Muscle layer of duodenum (tissue), 2 donors: ENCODE measurements at regions not wholly inside any gene's neighbourhood (a gene's known extent, or its start where the extent isn't known, plus 50 kb on each side); places are given as distances from the start of the nearest gene placed in this dataset.

Experiments used
- H3K27ac ChIP-seq: one replicate; pipeline ENCODE4 v1.7.0; 2013; ENCODE audit warnings: mild to moderate bottlenecking, low read length
- H3K27me3 ChIP-seq: one replicate; pipeline ENCODE4 v1.7.0; 2013; ENCODE audit warnings: low read depth, mild to moderate bottlenecking, control low read depth, low read length
- H3K36me3 ChIP-seq, 2 donors: one replicate each; pipeline ENCODE4 v1.7.0; 2013; ENCODE audit warnings: low read length in 2 of 2, control low read depth in 1 of 2, mild to moderate bottlenecking in 1 of 2; ENCODE audit not compliant: insufficient read depth in 2 of 2, control insufficient read depth in 1 of 2
- H3K4me1 ChIP-seq, 2 donors: one replicate each; pipeline ENCODE4 v1.7.0; 2013; ENCODE audit warnings: low read length in 2 of 2, mild to moderate bottlenecking in 2 of 2, control low read depth in 1 of 2, moderate library complexity in 1 of 2; ENCODE audit not compliant: insufficient read depth in 2 of 2, control insufficient read depth in 1 of 2
- H3K4me3 ChIP-seq, 2 donors: one replicate each; pipeline ENCODE4 v1.7.0; 2013; ENCODE audit warnings: low read length in 2 of 2, low read depth in 1 of 2, mild to moderate bottlenecking in 1 of 2
- H3K9me3 ChIP-seq, 2 donors: one replicate each; pipeline ENCODE4 v1.7.0; 2013; ENCODE audit warnings: low read length in 2 of 2, control low read depth in 1 of 2, mild to moderate bottlenecking in 1 of 2; ENCODE audit not compliant: control insufficient read depth in 1 of 2
- donor health status: healthy.

- no peak overlapping the region for H3K4me3 ChIP-seq
- H3K36me3 ChIP-seq: no peaks in the 10 kb centered on the region
- no peaks in the 10 kb centered on the region for H3K4me1 ChIP-seq
- H3K9me3 ChIP-seq: no peaks in the 10 kb centered on the region
- H3K27me3 ChIP-seq: no peaks in the 10 kb centered on the region
- no peak overlapping the region for H3K27ac ChIP-seq
These were observed 424.4 kb downstream of the GLRX3 start for GRCh38 chr10:130560573-130560972.

GRCh38 chr10:130561681-130562080 lies 425.5 kb downstream of the GLRX3 start:
- Histone ChIP-seq H3K27ac (no peak overlapping the region), H3K4me1 (no peaks in the 10 kb centered on the region), H3K9me3 (no peaks in the 10 kb centered on the region), H3K27me3 (no peaks in the 10 kb centered on the region), H3K36me3 (no peaks in the 10 kb centered on the region), H3K4me3 (no peak overlapping the region)

GRCh38 chr10:130567011-130567410 lies 430.8 kb downstream of the GLRX3 start:
- Histone ChIP-seq H3K27ac (no peak overlapping the region), H3K4me1 (no peaks in the 10 kb centered on the region), H3K4me3 (no peak overlapping the region), H3K36me3 (no peaks in the 10 kb centered on the region), H3K27me3 (no peaks in the 10 kb centered on the region), H3K9me3 (peaks cover 0 to 2% of the 10 kb centered on the region in 2 donors)

GRCh38 chr10:130567436-130567835 lies 431.2 kb downstream of the GLRX3 start:
- H3K4me3 ChIP-seq: no peak overlapping the region
- no peaks in the 10 kb centered on the region for H3K4me1 ChIP-seq
- H3K36me3 ChIP-seq: no peaks in the 10 kb centered on the region
- H3K27me3 ChIP-seq: no peaks in the 10 kb centered on the region
- no peak overlapping the region for H3K27ac ChIP-seq
- peaks cover 0 to 2% of the 10 kb centered on the region in 2 donors for H3K9me3 ChIP-seq

- H3K4me3 ChIP-seq: no peak overlapping the region
- no peaks in the 10 kb centered on the region for H3K4me1 ChIP-seq
- H3K27ac ChIP-seq: no peak overlapping the region
- no peaks in the 10 kb centered on the region for H3K36me3 ChIP-seq
- no peaks in the 10 kb centered on the region for H3K27me3 ChIP-seq
- H3K9me3 ChIP-seq: peaks cover 0 to 6% of the 10 kb centered on the region in 2 donors
These were observed 432.1 kb downstream of the GLRX3 start for GRCh38 chr10:130568246-130568645.

- Histone ChIP-seq H3K27me3 (no peaks in the 10 kb centered on the region), H3K9me3 (peaks cover 0 to 6% of the 10 kb centered on the region in 2 donors), H3K4me3 (no peak overlapping the region), H3K27ac (no peak overlapping the region), H3K36me3 (no peaks in the 10 kb centered on the region), H3K4me1 (no peaks in the 10 kb centered on the region)
These were observed 433.9 kb downstream of the GLRX3 start for GRCh38 chr10:130570074-130570473.

GRCh38 chr10:130571674-130572073 lies 435.5 kb downstream of the GLRX3 start:
- Histone ChIP-seq H3K9me3 (peaks cover 0 to 6% of the 10 kb centered on the region in 2 donors), H3K36me3 (no peaks in the 10 kb centered on the region), H3K27me3 (no peaks in the 10 kb centered on the region), H3K4me1 (no peaks in the 10 kb centered on the region), H3K27ac (no peak overlapping the region), H3K4me3 (no peak overlapping the region)

GRCh38 chr10:130573446-130573845 lies 437.3 kb downstream of the GLRX3 start:
- H3K36me3 ChIP-seq: no peaks in the 10 kb centered on the region
- no peak overlapping the region for H3K4me3 ChIP-seq
- no peak overlapping the region for H3K27ac ChIP-seq
- H3K9me3 ChIP-seq: peaks cover 0 to 5% of the 10 kb centered on the region in 2 donors
- no peaks in the 10 kb centered on the region for H3K27me3 ChIP-seq
- H3K4me1 ChIP-seq: no peaks in the 10 kb centered on the region

- H3K4me3 ChIP-seq: no peak overlapping the region
- no peaks in the 10 kb centered on the region for H3K4me1 ChIP-seq
- no peak overlapping the region for H3K27ac ChIP-seq
- H3K27me3 ChIP-seq: no peaks in the 10 kb centered on the region
- no peaks in the 10 kb centered on the region for H3K36me3 ChIP-seq
- peaks cover 0 to 4% of the 10 kb centered on the region in 2 donors for H3K9me3 ChIP-seq
These were observed 439.6 kb downstream of the GLRX3 start for GRCh38 chr10:130575756-130576285.

- Histone ChIP-seq H3K4me1 (no peaks in the 10 kb centered on the region), H3K27ac (no peak overlapping the region), H3K36me3 (no peaks in the 10 kb centered on the region), H3K4me3 (no peak overlapping the region), H3K9me3 (peaks cover 0 to 4% of the 10 kb centered on the region in 2 donors), H3K27me3 (no peaks in the 10 kb centered on the region)
These were observed 440.2 kb downstream of the GLRX3 start for GRCh38 chr10:130576427-130576826.

GRCh38 chr10:130577039-130577438 lies 440.8 kb downstream of the GLRX3 start:
- Histone ChIP-seq H3K27me3 (no peaks in the 10 kb centered on the region), H3K27ac (no peak overlapping the region), H3K4me1 (no peaks in the 10 kb centered on the region), H3K4me3 (no peak overlapping the region), H3K36me3 (no peaks in the 10 kb centered on the region), H3K9me3 (peaks cover 0 to 4% of the 10 kb centered on the region in 2 donors)

GRCh38 chr10:130578532-130579289 lies 442.5 kb downstream of the GLRX3 start:
- no peaks in the 10 kb centered on the region for H3K27me3 ChIP-seq

More at GRCh38 chr10:130578532-130579289, 442.5 kb downstream of the GLRX3 start:
- Histone ChIP-seq H3K4me1 (no peaks in the 10 kb centered on the region), H3K4me3 (no peak overlapping the region), H3K36me3 (no peaks in the 10 kb centered on the region), H3K9me3 (no peaks in the 10 kb centered on the region), H3K27ac (no peak overlapping the region)
